H1 (cell line): ENCODE measurements at regions not wholly inside any gene's neighbourhood (a gene's known extent, or its start where the extent isn't known, plus 50 kb on each side); places are given as distances from the start of the nearest gene placed in this dataset.

Experiments
- CBX8 ChIP-seq: fragments of 300-800, 300-1000 bp; sonication (generic); IDR thresholded peaks from 2 replicates; pipeline ENCODE4 v1.7.1; 2016; ENCODE audit warnings: low read depth, low read length, borderline replicate concordance
- EZH2 ChIP-seq: fragments of 200-600 bp; sonication (generic); IDR thresholded peaks from 2 replicates; pipeline ENCODE4 v1.7.1; 2012; ENCODE audit warnings: low read depth, mild to moderate bottlenecking, moderate library complexity, low read length, inconsistent platforms; ENCODE audit not compliant: severe bottlenecking
- KDM5A ChIP-seq: fragments of 200-600 bp; IDR thresholded peaks from 2 replicates; pipeline ENCODE4 v1.7.1; 2012; ENCODE audit warnings: mild to moderate bottlenecking, low read length, inconsistent platforms, mixed read lengths
- POLR2AphosphoS5 ChIP-seq: IDR thresholded peaks from 2 replicates; pipeline ENCODE4 v1.6.1; 2011; ENCODE audit warnings: low read depth, low read length
- SIRT6 ChIP-seq: IDR thresholded peaks from one replicate; pipeline ENCODE4 v1.7.1; 2012; ENCODE audit warnings: low read length, inconsistent platforms
- SP2 ChIP-seq: IDR thresholded peaks from 2 replicates; pipeline ENCODE4 v1.6.1; 2012; ENCODE audit warnings: mild to moderate bottlenecking, low read length, inconsistent platforms
- TF ChIP-seq, protein P1 (sequence below): IDR thresholded peaks from 2 replicates; pipeline ENCODE4 v1.6.1; 2012; ENCODE audit warnings: inconsistent platforms

DNA sequence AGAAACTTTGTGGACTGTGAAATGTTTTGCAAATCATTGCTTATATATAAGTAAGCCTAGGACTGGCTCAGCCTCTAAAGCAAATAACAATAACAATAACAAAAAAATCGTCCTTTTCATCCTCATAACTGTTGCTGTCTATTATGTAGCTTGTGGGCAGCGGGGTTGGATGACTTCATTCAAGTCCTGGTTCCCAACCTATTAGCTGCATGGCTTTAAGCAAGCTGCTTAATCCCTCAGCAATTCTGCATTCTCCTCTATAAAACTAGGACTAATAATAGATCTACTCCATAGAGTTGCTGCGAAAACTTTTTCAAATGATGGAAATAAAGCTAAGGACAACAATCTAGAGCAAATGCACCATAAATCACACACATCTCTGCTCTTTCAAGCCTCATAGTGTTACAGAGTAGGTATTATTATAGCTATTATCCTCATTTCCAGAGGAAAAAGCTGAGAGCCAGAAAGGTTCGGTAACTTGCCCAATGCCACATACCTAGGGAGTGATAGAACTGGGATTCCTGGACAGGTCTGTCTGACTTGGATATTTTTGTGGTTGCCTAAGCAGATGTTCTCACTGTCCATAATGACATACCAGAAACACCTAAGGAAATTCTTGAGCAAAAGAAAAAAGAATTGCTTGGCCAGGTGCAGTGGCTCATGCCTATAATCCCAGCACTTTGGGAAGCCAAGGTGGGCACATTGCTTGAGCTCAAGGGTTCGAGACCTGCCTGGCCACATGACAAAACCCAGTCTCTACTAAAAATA, 98.8 kb upstream of the ADRA1B start (continued):
- no peak for TF ChIP-seq CBX8
- TF ChIP-seq POLR2AphosphoS5 = no peak
- TF ChIP-seq EZH2 = no peak
- no peak for TF ChIP-seq SIRT6
- no peak for TF ChIP-seq SP2
- TF ChIP-seq, protein P1, sequence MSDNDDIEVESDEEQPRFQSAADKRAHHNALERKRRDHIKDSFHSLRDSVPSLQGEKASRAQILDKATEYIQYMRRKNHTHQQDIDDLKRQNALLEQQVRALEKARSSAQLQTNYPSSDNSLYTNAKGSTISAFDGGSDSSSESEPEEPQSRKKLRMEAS = no peak
- no peak for TF ChIP-seq KDM5A
- TF ChIP-seq, all 59 proteins: peak for 0
